Activated CD4-positive, alpha-beta T cell treated with anti-CD3 and anti-CD28 coated beads for 36 hours (primary cell): ENCODE measurements at regions not wholly inside any gene's neighbourhood (a gene's known extent, or its start where the extent isn't known, plus 50 kb on each side); places are given as distances from the start of the nearest gene placed in this dataset.

ENCODE experiments used
- ATAC-seq: fragments of 200-7000 bp; cut with Tn5 transposase; one replicate; pipeline ENCODE4 v1.10.0; 2021; ENCODE audit warnings: mild to moderate bottlenecking, moderate library complexity
- CTCF ChIA-PET: fragments of 350-600 bp; sonication (Branson Sonifier 250); formaldehyde crosslinking; loops from one replicate; lab custom pipeline; 2021; ENCODE audit warnings: antibody characterized with exemption; lab: Charles Lee
- POLR2A ChIA-PET: fragments of 350-600 bp; sonication (Branson Sonifier 250); formaldehyde crosslinking; loops from one replicate; lab custom pipeline; 2021; ENCODE audit warnings: antibody characterized with exemption, inconsistent platforms; lab: Charles Lee
- DNase-seq: peaks from one replicate; pipeline ENCODE4 v3.0.0-alpha.2; 2020
- H3K27ac Mint-ChIP-seq: one replicate; pipeline ENCODE4 v1.8.0; 2021; ENCODE audit warnings: mixed read lengths
- H3K27me3 Mint-ChIP-seq: one replicate; pipeline ENCODE4 v1.8.0; 2021; ENCODE audit warnings: mixed read lengths
- H3K36me3 Mint-ChIP-seq: one replicate; pipeline ENCODE4 v1.8.0; 2021; ENCODE audit warnings: low read depth, mixed read lengths
- H3K4me1 Mint-ChIP-seq: one replicate; pipeline ENCODE4 v1.8.0; 2021; ENCODE audit warnings: mixed read lengths
- H3K4me3 Mint-ChIP-seq: one replicate; pipeline ENCODE4 v1.8.0; 2021; ENCODE audit warnings: mild to moderate bottlenecking, moderate library complexity, mixed read lengths
- H3K9me3 Mint-ChIP-seq: one replicate; pipeline ENCODE4 v1.8.0; 2021; ENCODE audit warnings: low read depth, mixed read lengths
- intact Hi-C, 2 experiments: fragments of 100-400 bp; cut with DNase I in 1 of 2; cut with micrococcal nuclease in 1 of 2; formaldehyde crosslinking; loops; one replicate each; pipeline versions ENCODE4 v1.14.2 to v1.15.1; 2022 to 2024; cut with DNase I, micrococcal nuclease

GRCh38 chr4:17103231-17103630, 204.8 kb upstream of the LDB2 start:
- ATAC-seq = no peak
- Mint-ChIP-seq H3K4me1 (no peaks in the 10 kb centered on the region), H3K36me3 (no peaks in the 10 kb centered on the region), H3K4me3 (no peak overlapping the region), H3K27me3 (peaks cover 3% of the 10 kb centered on the region), H3K9me3 (no peaks in the 10 kb centered on the region), H3K27ac (no peak overlapping the region)
- DNase-seq = no peak
- CTCF ChIA-PET = no interaction called here
- intact Hi-C loops = no loop called here
- POLR2A ChIA-PET = no interaction called here

DNA sequence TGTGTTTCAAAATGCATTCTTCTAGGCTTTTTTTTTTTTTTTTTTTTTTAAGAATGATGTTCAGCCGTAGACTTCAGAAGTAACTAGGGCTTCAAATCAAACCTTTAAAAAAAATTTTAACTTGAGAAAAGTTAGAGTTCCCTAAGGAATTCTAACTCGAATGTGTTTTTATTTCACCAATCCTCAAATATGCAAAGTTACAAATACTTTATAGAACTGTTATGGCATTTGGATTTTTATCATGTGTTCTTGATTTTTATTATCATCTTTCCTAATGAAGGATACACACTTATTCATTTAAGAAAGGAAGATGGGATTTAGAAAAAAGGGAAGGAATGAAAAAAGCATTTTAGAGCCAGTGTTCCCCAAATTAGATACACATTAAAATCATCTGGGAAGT, 200.6 kb upstream of the LDB2 start:
- Mint-ChIP-seq H3K4me3 (no peak overlapping the region), H3K36me3 (no peaks in the 10 kb centered on the region), H3K27ac (no peak overlapping the region), H3K27me3 (peaks cover 7% of the 10 kb centered on the region), H3K4me1 (no peaks in the 10 kb centered on the region), H3K9me3 (no peaks in the 10 kb centered on the region)
- intact Hi-C loops = no loop called here
- ATAC-seq (no peak), DNase-seq (no peak)
- ChIA-PET POLR2A (no interaction called here), CTCF (no interaction called here)

DNA sequence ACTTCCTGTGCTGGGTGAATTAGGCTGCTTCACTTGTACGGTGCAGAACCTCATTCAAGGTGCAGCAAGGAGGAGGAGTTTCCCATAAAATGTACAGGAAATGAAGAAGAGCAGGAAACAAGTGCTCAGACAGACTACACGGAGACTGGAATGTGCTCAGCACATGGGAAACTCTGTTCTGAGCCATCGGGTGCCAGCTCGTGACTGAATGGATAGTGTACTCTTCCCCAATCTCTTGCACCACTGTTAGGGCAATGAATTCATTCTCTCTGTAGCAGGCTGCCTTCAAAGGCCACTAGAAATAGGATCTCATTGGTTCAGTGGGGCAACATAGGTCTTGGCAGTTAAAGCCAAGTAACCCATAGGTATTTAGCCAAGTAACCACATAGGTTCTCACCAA, 200.0 kb upstream of the LDB2 start:
- Mint-ChIP-seq H3K4me1 (no peaks in the 10 kb centered on the region), H3K36me3 (no peaks in the 10 kb centered on the region), H3K9me3 (no peaks in the 10 kb centered on the region), H3K27me3 (peaks cover 8% of the 10 kb centered on the region), H3K4me3 (no peak overlapping the region), H3K27ac (no peak overlapping the region)
- ATAC-seq (no peak), DNase-seq (no peak)
- POLR2A ChIA-PET = no interaction called here
- CTCF ChIA-PET = no interaction called here
- intact Hi-C loops = no loop called here

GRCh38 chr4:17097362-17097761, 198.9 kb upstream of the LDB2 start:
- no peaks in the 10 kb centered on the region for H3K36me3 Mint-ChIP-seq
- no peaks in the 10 kb centered on the region for H3K9me3 Mint-ChIP-seq
- H3K27me3 Mint-ChIP-seq = peaks cover 8% of the 10 kb centered on the region
- H3K4me3 Mint-ChIP-seq = no peak overlapping the region
- intact Hi-C loops = no loop called here
- ChIA-PET CTCF (no interaction called here), POLR2A (no interaction called here)
- ATAC-seq (no peak), DNase-seq (no peak)
- H3K27ac Mint-ChIP-seq = no peak overlapping the region
- no peaks in the 10 kb centered on the region for H3K4me1 Mint-ChIP-seq

DNA sequence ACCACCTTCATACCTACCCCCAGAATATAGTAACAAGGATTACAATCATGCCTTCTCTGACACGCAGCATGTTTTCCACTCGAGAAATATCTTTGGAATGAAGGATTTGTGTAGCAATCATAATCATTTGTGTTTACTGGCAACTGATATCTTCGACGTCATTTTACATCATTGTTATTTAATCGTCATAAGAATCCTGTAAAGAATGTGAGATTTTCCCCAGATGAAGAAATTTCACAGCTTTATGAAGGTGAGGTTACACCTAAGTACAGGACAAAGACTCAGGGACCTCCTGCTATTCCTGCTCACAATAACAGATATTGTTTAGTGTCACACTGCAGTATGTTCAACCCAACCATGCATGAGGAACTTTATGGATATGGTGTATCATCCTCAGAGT, 198.2 kb upstream of the LDB2 start:
- H3K4me1 Mint-ChIP-seq = no peaks in the 10 kb centered on the region
- intact Hi-C loops = no loop called here

GRCh38 chr4:17095771-17096170, 197.3 kb upstream of the LDB2 start:
- Mint-ChIP-seq H3K4me3 (no peak overlapping the region), H3K4me1 (no peaks in the 10 kb centered on the region), H3K36me3 (no peaks in the 10 kb centered on the region), H3K27me3 (peaks cover 11% of the 10 kb centered on the region), H3K27ac (no peak overlapping the region), H3K9me3 (no peaks in the 10 kb centered on the region)
- ATAC-seq (no peak), DNase-seq (no peak)
- ChIA-PET CTCF (interaction anchor here (0.6 kb wide), 1 partner anchor 29 kb away, joined by 3 read pairs; no protein-coding TSS in a partner anchor), POLR2A (no interaction called here)
- intact Hi-C loops = no loop called here

More for the DNA sequence above, 198.2 kb upstream of the LDB2 start:
- Mint-ChIP-seq H3K9me3 (no peaks in the 10 kb centered on the region), H3K36me3 (no peaks in the 10 kb centered on the region), H3K4me3 (no peak overlapping the region), H3K27me3 (peaks cover 8% of the 10 kb centered on the region), H3K27ac (no peak overlapping the region)
- DNase-seq (no peak), ATAC-seq (no peak)
- ChIA-PET CTCF (no interaction called here), POLR2A (no interaction called here)

DNA sequence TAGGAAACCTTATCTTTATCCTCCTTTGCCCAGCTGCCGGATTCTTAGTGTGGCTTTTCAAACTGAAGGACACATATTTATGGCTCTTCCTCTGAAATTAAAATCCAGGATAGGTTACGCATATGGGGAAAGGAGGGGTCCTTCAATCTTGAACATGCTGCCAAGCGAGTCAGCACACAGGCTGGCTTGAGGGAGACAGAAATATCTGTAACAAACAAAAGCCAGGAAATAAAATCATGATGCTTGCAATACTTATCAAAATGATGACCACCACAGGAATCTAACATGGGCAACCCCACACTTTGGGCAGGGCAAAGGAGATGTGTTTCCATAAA, 196.4 kb upstream of the LDB2 start:
- H3K27ac Mint-ChIP-seq = no peak overlapping the region
- ChIA-PET CTCF (no interaction called here), POLR2A (no interaction called here)
- H3K36me3 Mint-ChIP-seq = no peaks in the 10 kb centered on the region
- peaks cover 11% of the 10 kb centered on the region for H3K27me3 Mint-ChIP-seq
- ATAC-seq (no peak), DNase-seq (no peak)
- H3K9me3 Mint-ChIP-seq = no peaks in the 10 kb centered on the region
- H3K4me3 Mint-ChIP-seq = no peak overlapping the region
- no peaks in the 10 kb centered on the region for H3K4me1 Mint-ChIP-seq
- intact Hi-C loops = no loop called here

GRCh38 chr4:17094159-17094875, 195.9 kb upstream of the LDB2 start:
- DNase-seq (no peak), ATAC-seq (no peak)
- H3K27me3 Mint-ChIP-seq = peaks cover 10% of the 10 kb centered on the region
- no peaks in the 10 kb centered on the region for H3K4me1 Mint-ChIP-seq
- no peaks in the 10 kb centered on the region for H3K9me3 Mint-ChIP-seq
- H3K36me3 Mint-ChIP-seq = no peaks in the 10 kb centered on the region
- no peak overlapping the region for H3K4me3 Mint-ChIP-seq
- intact Hi-C loops = no loop called here
- H3K27ac Mint-ChIP-seq = no peak overlapping the region
- CTCF ChIA-PET = no interaction called here
- POLR2A ChIA-PET = no interaction called here

GRCh38 chr4:17093481-17093880, 195.0 kb upstream of the LDB2 start:
- H3K36me3 Mint-ChIP-seq = no peaks in the 10 kb centered on the region
- intact Hi-C loops = no loop called here
- H3K4me1 Mint-ChIP-seq = no peaks in the 10 kb centered on the region
- no peak for ATAC-seq
- H3K4me3 Mint-ChIP-seq = no peak overlapping the region
- ChIA-PET POLR2A (no interaction called here), CTCF (no interaction called here)
- H3K27ac Mint-ChIP-seq = no peak overlapping the region
- DNase-seq = no peak
- peaks cover 6% of the 10 kb centered on the region for H3K9me3 Mint-ChIP-seq
- H3K27me3 Mint-ChIP-seq = peaks cover 11% of the 10 kb centered on the region

DNA sequence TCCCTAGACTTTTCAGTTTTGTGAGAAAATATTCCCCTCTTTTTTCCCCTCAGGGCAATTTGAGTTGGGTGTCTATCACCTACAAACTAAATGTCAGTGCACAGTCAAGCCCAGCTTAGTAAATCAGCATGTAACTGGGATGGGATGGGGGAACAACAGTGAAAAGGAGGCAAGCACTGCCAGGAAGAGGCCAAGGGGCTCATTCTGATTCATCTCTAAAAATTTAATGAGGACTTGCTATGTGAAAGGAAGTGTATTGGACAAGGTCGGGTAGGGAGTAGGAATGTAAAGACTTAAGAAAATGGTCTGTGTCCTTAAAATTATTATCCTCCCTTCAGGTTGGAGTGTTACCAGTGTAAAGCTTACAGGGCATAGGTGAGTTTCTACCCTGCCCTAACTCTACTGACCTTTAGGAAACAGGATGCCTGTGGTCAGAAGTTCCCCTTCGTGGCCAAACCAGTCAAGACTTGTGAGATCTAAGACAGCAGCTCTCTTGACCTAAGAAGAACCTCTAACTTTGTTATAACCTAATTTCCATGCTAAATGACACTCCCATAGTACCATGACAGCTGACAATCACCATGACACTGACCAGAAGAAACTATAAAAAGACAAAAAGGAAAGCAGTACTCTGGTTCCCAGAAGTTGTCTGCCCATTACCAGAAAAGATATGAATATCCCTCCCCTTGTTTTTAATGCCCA, 194.4 kb upstream of the LDB2 start:
- no peak for DNase-seq
- H3K36me3 Mint-ChIP-seq = no peaks in the 10 kb centered on the region
- peaks cover 8% of the 10 kb centered on the region for H3K9me3 Mint-ChIP-seq
- H3K27me3 Mint-ChIP-seq = peaks cover 11% of the 10 kb centered on the region
- no peak overlapping the region for H3K27ac Mint-ChIP-seq
- intact Hi-C loops = no loop called here
- H3K4me3 Mint-ChIP-seq = no peak overlapping the region
- POLR2A ChIA-PET = no interaction called here
- no peaks in the 10 kb centered on the region for H3K4me1 Mint-ChIP-seq
- ATAC-seq = no peak
- CTCF ChIA-PET = no interaction called here

DNA sequence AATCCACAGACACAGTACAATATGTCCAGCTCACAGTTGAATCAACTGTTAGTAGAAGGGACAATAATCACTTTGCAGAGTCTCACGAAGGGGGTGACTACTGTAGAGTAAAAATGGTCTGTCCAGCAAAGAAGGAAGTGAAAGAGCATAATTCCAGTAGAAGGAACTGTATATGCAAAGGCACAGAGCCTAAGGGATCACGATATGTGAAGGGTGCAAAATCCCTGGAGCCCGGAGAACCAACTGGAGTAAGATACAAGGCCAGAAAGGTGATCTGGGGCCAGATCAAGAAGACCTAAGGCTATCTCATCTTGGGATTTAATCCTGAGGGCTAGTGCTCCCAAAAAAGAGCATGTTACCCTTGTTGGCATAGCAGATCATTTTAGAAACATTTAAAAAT, 192.7 kb upstream of the LDB2 start:
- Mint-ChIP-seq H3K4me1 (no peaks in the 10 kb centered on the region), H3K27ac (no peak overlapping the region), H3K9me3 (peaks cover 8% of the 10 kb centered on the region), H3K4me3 (no peak overlapping the region), H3K36me3 (no peaks in the 10 kb centered on the region), H3K27me3 (peaks cover 9% of the 10 kb centered on the region)
- no peak for DNase-seq
- ChIA-PET CTCF (no interaction called here), POLR2A (no interaction called here)
- ATAC-seq = no peak
- intact Hi-C loops = no loop called here

GRCh38 chr4:17090063-17090462, 191.6 kb upstream of the LDB2 start:
- POLR2A ChIA-PET = no interaction called here
- H3K4me1 Mint-ChIP-seq = no peaks in the 10 kb centered on the region
- H3K9me3 Mint-ChIP-seq = peaks cover 8% of the 10 kb centered on the region
- peaks cover 9% of the 10 kb centered on the region for H3K27me3 Mint-ChIP-seq
- CTCF ChIA-PET = no interaction called here
- H3K36me3 Mint-ChIP-seq = no peaks in the 10 kb centered on the region
- DNase-seq (no peak), ATAC-seq (no peak)
- H3K4me3 Mint-ChIP-seq = no peak overlapping the region
- intact Hi-C loops = no loop called here
- no peak overlapping the region for H3K27ac Mint-ChIP-seq
